ENCODE measurements at regions not wholly inside any gene's neighbourhood (a gene's known extent, or its start where the extent isn't known, plus 50 kb on each side); places are given as distances from the start of the nearest gene placed in this dataset.

DNA sequence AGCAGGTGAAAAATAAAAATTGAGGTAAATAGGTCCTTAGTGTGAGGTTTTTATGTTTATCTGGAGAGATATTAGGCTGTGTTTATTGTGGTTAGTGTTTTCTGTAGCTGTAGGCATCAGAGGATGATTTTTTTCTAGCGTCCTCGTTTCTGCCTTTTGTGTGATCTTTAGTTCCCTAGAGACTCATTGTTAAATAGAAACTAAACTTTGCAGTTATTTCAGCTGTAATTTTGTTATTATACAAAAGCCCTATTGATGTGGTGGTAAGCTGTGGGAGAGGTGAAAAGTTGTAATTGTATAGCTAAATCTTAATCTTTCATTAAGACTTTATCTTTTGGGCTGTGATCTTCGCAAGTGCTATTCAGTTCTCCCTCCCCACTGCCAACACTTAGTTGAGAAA is 340.3 kb downstream of the CYLC2 start:
- no peak overlapping the region for H3K4me3 ChIP-seq (ENCODE audit: extremely low read depth in 1 of 4, insufficient read depth in 2 of 4, low read depth in 3 of 4, low read length in 4 of 4)
- CTCF ChIA-PET (ENCODE audit: partially characterized antibody): interaction anchor here (0.9 kb wide), 1 partner anchor 15 kb away, joined by 3 read pairs; no protein-coding TSS in a partner anchor
- H3K9me3 ChIP-seq (ENCODE audit: insufficient read depth in 2 of 2, low read depth in 1 of 2, low read length in 1 of 2): no peaks in the 10 kb centered on the region
- no peak overlapping the region for H3K23ac ChIP-seq (ENCODE audit: insufficient read length)
- no peak overlapping the region for H4K5ac ChIP-seq (ENCODE audit: insufficient read length, low read depth, low read length)
- no peak overlapping the region for H2AFZ ChIP-seq (ENCODE audit: low read length)
- H3K4me1 ChIP-seq (replicated peaks in 1 of 4; ENCODE audit: control insufficient read depth in 3 of 4, insufficient read depth in 4 of 4, low read length in 3 of 4): no peaks in the 10 kb centered on the region
- no peaks in the 10 kb centered on the region for H3K79me2 ChIP-seq (ENCODE audit: control insufficient read depth in 1 of 2, insufficient read depth in 2 of 2, low read length in 2 of 2)
- no peak overlapping the region for H2BK20ac ChIP-seq (ENCODE audit: low read length)
- H2BK5ac ChIP-seq (ENCODE audit: low read depth, low read length): no peak overlapping the region
- no peak overlapping the region for H3K14ac ChIP-seq (ENCODE audit: insufficient read length)
- no peak overlapping the region for H2BK15ac ChIP-seq (ENCODE audit: low read length)
- no peak for FAIRE-seq
- H3K36me3 ChIP-seq (ENCODE audit: control insufficient read depth in 2 of 4, insufficient read depth in 4 of 4, low read length in 3 of 4): no peaks in the 10 kb centered on the region
- no peak overlapping the region for H4K91ac ChIP-seq (replicated peaks; ENCODE audit: insufficient read length, low read length)
- no peak overlapping the region for H2AK5ac ChIP-seq (ENCODE audit: low read depth, low read length)
- no peak overlapping the region for H4K8ac ChIP-seq (ENCODE audit: extremely low read depth, insufficient read depth, low read length)
- no peak overlapping the region for H3K27ac ChIP-seq (ENCODE audit: low read depth, low read length)
- no peak overlapping the region for H3K9ac ChIP-seq (replicated peaks in 1 of 4; ENCODE audit: extremely low read depth in 1 of 4, low read depth in 3 of 4, low read length in 3 of 4)
- DNase-seq (ENCODE audit: low read depth in 1 of 2, low spot score in 2 of 2): no peak
- no peak overlapping the region for H3K4ac ChIP-seq (replicated peaks; ENCODE audit: insufficient read length, low read depth, low read length)
- H2BK120ac ChIP-seq (replicated peaks; ENCODE audit: low read depth, low read length): no peak overlapping the region
- 83% methylated on average over 3 of the region's 3 CpGs; no CpG with 5 or more reads in 1 of the 2 experiments for WGBS, 2 experiments (ENCODE audit: extremely low coverage in 1 of 2, insufficient coverage in 1 of 2, insufficient read length in 1 of 2, insufficient replicate concordance in 2 of 2, low coverage in 1 of 2, low lambda C conversion rate in 2 of 2, missing lambda C conversion rate in 1 of 2)
- no peaks in the 10 kb centered on the region for H3K79me1 ChIP-seq (ENCODE audit: low read depth, low read length)
- H3K27me3 ChIP-seq (replicated peaks in 1 of 4; ENCODE audit: control insufficient read depth in 3 of 4, extremely low read depth in 1 of 4, insufficient read depth in 3 of 4, low read length in 3 of 4): no peaks in the 10 kb centered on the region
- H3K56ac ChIP-seq (replicated peaks; ENCODE audit: insufficient read length, low read depth, low read length): no peak overlapping the region
- POLR2A ChIA-PET (ENCODE audit: partially characterized antibody): no interaction called here
- no peak overlapping the region for H3K4me2 ChIP-seq (ENCODE audit: insufficient read depth in 1 of 2, low read depth in 2 of 2, low read length in 2 of 2)
- no peak overlapping the region for H2BK12ac ChIP-seq (ENCODE audit: low read depth, low read length)
- TF ChIP-seq MAFK (IDR thresholded peaks at IDR 0.05; ENCODE audit: low read depth, low read length): no peak
- no peak for TF ChIP-seq EGR1 (IDR thresholded peaks at IDR 0.05; ENCODE audit: borderline replicate concordance, low read depth, low read length)
- no peak for TF ChIP-seq GABPA (IDR thresholded peaks at IDR 0.05; ENCODE audit: borderline replicate concordance, insufficient read depth, low read length)
- TF ChIP-seq KDM5A (IDR thresholded peaks at IDR 0.05; ENCODE audit: low read length): no peak
- TF ChIP-seq CBX8 (IDR thresholded peaks at IDR 0.05; ENCODE audit: borderline replicate concordance, low read depth, low read length): no peak
- TF ChIP-seq, protein P1, sequence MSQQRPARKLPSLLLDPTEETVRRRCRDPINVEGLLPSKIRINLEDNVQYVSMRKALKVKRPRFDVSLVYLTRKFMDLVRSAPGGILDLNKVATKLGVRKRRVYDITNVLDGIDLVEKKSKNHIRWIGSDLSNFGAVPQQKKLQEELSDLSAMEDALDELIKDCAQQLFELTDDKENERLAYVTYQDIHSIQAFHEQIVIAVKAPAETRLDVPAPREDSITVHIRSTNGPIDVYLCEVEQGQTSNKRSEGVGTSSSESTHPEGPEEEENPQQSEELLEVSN (IDR thresholded peaks at IDR 0.05): no peak
- TF ChIP-seq POLR2A (IDR thresholded peaks at IDR 0.05; ENCODE audit: control extremely low read depth in 1 of 2, low read depth in 2 of 2, low read length in 2 of 2): no peak
- H3K18ac ChIP-seq (ENCODE audit: extremely low read depth, low read length): no peak overlapping the region
- no peaks in the 10 kb centered on the region for H4K20me1 ChIP-seq (replicated peaks in 1 of 2; ENCODE audit: control insufficient read depth in 1 of 2, insufficient read depth in 2 of 2, low read length in 2 of 2)
- H3K23me2 ChIP-seq (ENCODE audit: low read depth, low read length): no peaks in the 10 kb centered on the region
